NCI-H82 treated with DMSO at 0.1 percent for 48 hours (cell line): ENCODE measurements at regions not wholly inside any gene's neighbourhood (a gene's known extent, or its start where the extent isn't known, plus 50 kb on each side); places are given as distances from the start of the nearest gene placed in this dataset.

ENCODE experiments used
- DNase-seq: peaks from one replicate; lab custom pipeline; 2025; ENCODE audit not compliant: unreplicated experiment; lab: John Stamatoyannopoulos, UW

GRCh38 chr17:36814958-36815357 lies 122.3 kb upstream of the LHX1 start:
- no peak for DNase-seq

GRCh38 chr17:36816214-36816906 lies 120.9 kb upstream of the LHX1 start:
- no peak for DNase-seq

GRCh38 chr17:36816907-36817288 lies 120.4 kb upstream of the LHX1 start:
- no peak for DNase-seq

- DNase-seq, result no peak
These were observed 119.7 kb upstream of the LHX1 start for GRCh38 chr17:36817483-36818048.

GRCh38 chr17:36818134-36818825 lies 119.0 kb upstream of the LHX1 start:
- no peak for DNase-seq

- no peak for DNase-seq
These were observed 113.2 kb upstream of the LHX1 start for GRCh38 chr17:36823850-36824677.

- DNase-seq, result no peak
These were observed 112.6 kb upstream of the LHX1 start for GRCh38 chr17:36824678-36825101.

GRCh38 chr17:36825113-36825512 lies 112.2 kb upstream of the LHX1 start:
- no peak for DNase-seq

- no peak for DNase-seq
These were observed 111.8 kb upstream of the LHX1 start for GRCh38 chr17:36825521-36825920.

- no peak for DNase-seq
These were observed 111.3 kb upstream of the LHX1 start for GRCh38 chr17:36825951-36826350.

GRCh38 chr17:36827081-36827480 lies 110.2 kb upstream of the LHX1 start:
- DNase-seq, result no peak

- DNase-seq, result no peak
These were observed 107.6 kb upstream of the LHX1 start for GRCh38 chr17:36829676-36830075.

GRCh38 chr17:36833279-36833678 lies 104.0 kb upstream of the LHX1 start:
- DNase-seq, result no peak

- no peak for DNase-seq
These were observed 102.2 kb upstream of the LHX1 start for GRCh38 chr17:36835036-36835435.

GRCh38 chr17:36837195-36837938 lies 99.9 kb upstream of the LHX1 start:
- no peak for DNase-seq

GRCh38 chr17:36837939-36838272 lies 99.4 kb upstream of the LHX1 start:
- DNase-seq, result no peak

- DNase-seq, result no peak
These were observed 98.0 kb upstream of the LHX1 start for GRCh38 chr17:36839256-36839655.

- DNase-seq, result no peak
These were observed 96.5 kb upstream of the LHX1 start for GRCh38 chr17:36840796-36841195.

- DNase-seq, result no peak
These were observed 95.0 kb upstream of the LHX1 start for GRCh38 chr17:36842231-36842819.

- no peak for DNase-seq
These were observed 94.2 kb upstream of the LHX1 start for GRCh38 chr17:36842963-36843558.
